Suppressor macrophage treated with lipopolysaccharide for 4 hours (primary cell): ENCODE measurements at regions not wholly inside any gene's neighbourhood (a gene's known extent, or its start where the extent isn't known, plus 50 kb on each side); places are given as distances from the start of the nearest gene placed in this dataset.
A peak's percentile ranks its signal among the peaks of the same experiment; 100 is the strongest.
"Not testable (repeated sequence)": the region's sequence is repeated elsewhere in the genome, so short reads cannot be mapped to it uniquely, and the experiment has no call there.

Experiments used
- DNase-seq: peaks from one replicate; pipeline ENCODE4 v3.0.0-alpha.2; 2020

- DNase-seq, result no peak
Observed at GRCh38 chrX:93468075-93468474, 205.3 kb downstream of the NAP1L3 start.

GRCh38 chrX:93466383-93466782 lies 207.0 kb downstream of the NAP1L3 start:
- no peak for DNase-seq

- no peak for DNase-seq
Observed at GRCh38 chrX:93461060-93461459, 212.3 kb downstream of the NAP1L3 start.

GRCh38 chrX:93454509-93454908 lies 218.9 kb downstream of the NAP1L3 start:
- no peak for DNase-seq

GRCh38 chrX:93434721-93435120 lies 238.7 kb downstream of the NAP1L3 start:
- not testable (repeated sequence) for DNase-seq

GRCh38 chrX:93428497-93428896 lies 244.9 kb downstream of the NAP1L3 start:
- no peak for DNase-seq

GRCh38 chrX:93422693-93423092 lies 250.7 kb downstream of the NAP1L3 start:
- peak; percentile 3 for DNase-seq

- no peak for DNase-seq
Observed at GRCh38 chrX:93420525-93421082, 252.8 kb downstream of the NAP1L3 start.

GRCh38 chrX:93420090-93420489 lies 253.3 kb downstream of the NAP1L3 start:
- DNase-seq, result no peak

GRCh38 chrX:93419642-93420041 lies 253.7 kb downstream of the NAP1L3 start:
- DNase-seq, result no peak

- DNase-seq, result no peak
Observed at GRCh38 chrX:93404121-93404520, 269.3 kb downstream of the NAP1L3 start.

- DNase-seq, result no peak
Observed at GRCh38 chrX:93354651-93355050, 318.7 kb downstream of the NAP1L3 start.

GRCh38 chrX:93346309-93346708 lies 327.1 kb downstream of the NAP1L3 start:
- DNase-seq, result no peak

- not testable (repeated sequence) for DNase-seq
Observed at GRCh38 chrX:93344287-93344686, 329.1 kb downstream of the NAP1L3 start.

- no peak for DNase-seq
Observed at GRCh38 chrX:93332329-93332728, 341.0 kb downstream of the NAP1L3 start.

- DNase-seq, result no peak
Observed at GRCh38 chrX:93322110-93322509, 351.3 kb downstream of the NAP1L3 start.

- no peak for DNase-seq
Observed at GRCh38 chrX:93319609-93320008, 353.8 kb downstream of the NAP1L3 start.
